Left ventricle myocardium superior (tissue), 1 donor: ENCODE measurements at regions not wholly inside any gene's neighbourhood (a gene's known extent, or its start where the extent isn't known, plus 50 kb on each side); places are given as distances from the start of the nearest gene placed in this dataset.

Experiments used
- ATAC-seq: fragments of 200-7000 bp; cut with Tn5 transposase; one replicate; pipeline ENCODE4 v1.9.1; 2020; ENCODE audit warnings: mild to moderate bottlenecking, moderate library complexity
- DNase-seq: peaks from one replicate; pipeline ENCODE4 v3.0.0-alpha.2; 2020
- intact Hi-C: fragments of 100-400 bp; cut with micrococcal nuclease; formaldehyde crosslinking; loops from one replicate; pipeline ENCODE4 v1.11.0; 2022
- donor health status: DM: no; HTN: yes; CAD: no; lungs with severe emphysema.

DNA sequence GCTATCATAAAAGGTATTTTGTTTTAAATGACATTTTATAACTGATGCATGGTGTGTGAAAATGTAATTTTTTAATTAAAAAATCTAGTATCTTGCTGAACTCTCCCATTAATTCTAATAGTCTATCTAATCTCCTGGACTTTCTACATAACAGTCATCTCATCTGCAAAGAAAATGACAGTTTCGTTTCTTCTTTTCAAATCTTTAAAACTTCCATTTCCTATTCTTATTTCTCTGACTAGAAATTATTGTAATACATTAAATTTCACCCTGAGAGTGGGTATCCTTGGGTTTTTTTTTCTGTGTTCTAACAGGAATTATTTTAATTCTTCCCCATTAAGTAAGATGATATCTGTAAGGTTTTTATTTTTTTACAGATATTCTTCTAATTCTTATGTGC lies 120.1 kb downstream of the KCNF1 start:
- DNase-seq (no peak), ATAC-seq (no peak)
- intact Hi-C loops, result no loop called here

DNA sequence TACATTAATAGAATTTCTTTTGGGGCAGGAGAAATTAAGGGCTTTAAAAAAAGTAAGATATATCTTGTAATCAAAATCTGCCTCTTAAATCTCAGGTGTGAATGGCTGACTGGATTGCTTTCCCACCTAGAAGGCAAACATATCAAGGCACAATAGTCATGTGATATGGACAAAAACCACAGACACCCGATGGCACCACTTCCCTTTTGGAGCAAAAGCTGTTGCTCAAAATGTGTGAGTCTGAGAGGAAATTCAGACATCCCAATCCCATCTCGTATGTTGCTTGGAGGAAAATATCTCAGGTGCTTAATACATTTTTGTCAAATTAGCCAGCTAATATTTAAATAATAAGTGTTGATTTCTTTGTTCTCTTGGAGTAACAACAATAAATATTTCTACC lies 120.7 kb downstream of the KCNF1 start:
- intact Hi-C loops, result no loop called here
- ATAC-seq, result no peak
- DNase-seq, result no peak

DNA sequence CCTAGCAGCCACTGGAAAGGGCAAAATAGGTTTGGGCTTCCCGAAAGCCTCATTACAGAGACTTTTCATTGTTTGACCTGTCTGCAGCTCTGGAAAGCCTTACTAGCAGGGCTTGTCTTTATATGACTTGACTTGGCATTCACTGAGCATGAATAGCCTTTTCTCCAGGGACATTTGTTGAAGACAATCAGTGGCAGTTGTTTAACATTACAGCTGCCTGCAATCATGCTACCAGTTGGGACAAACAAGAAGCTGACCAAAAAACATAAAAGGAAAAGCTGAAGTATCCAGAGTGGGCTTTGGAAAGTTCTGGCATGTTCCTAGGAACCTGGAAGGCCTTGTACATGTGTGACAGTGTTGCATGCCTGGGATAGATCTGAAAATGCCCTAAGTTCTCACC lies 121.4 kb downstream of the KCNF1 start:
- no peak for DNase-seq
- intact Hi-C loops, result no loop called here
- ATAC-seq, result no peak

DNA sequence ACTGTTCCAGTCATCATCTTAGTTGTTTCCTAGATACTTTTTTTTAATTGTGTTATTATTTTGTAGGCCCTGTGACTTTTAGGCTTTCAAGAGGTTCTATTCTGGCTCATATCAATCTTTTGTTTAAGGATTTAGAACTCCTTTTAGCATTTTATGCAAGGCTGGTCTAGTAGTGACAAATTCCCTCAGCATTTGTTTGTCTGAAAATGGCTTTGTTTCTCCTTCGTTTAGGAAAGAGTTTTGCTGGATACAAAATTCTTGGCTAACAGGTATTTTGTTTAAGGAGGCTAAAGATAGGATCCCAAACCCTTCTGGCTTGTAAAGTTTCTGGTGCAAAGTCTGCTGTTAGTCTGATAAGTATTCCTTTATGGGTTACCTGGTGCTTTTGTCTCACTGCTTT lies 116.6 kb upstream of the SLC66A3 start:
- no peak for ATAC-seq
- no peak for DNase-seq
- intact Hi-C loops, result no loop called here

DNA sequence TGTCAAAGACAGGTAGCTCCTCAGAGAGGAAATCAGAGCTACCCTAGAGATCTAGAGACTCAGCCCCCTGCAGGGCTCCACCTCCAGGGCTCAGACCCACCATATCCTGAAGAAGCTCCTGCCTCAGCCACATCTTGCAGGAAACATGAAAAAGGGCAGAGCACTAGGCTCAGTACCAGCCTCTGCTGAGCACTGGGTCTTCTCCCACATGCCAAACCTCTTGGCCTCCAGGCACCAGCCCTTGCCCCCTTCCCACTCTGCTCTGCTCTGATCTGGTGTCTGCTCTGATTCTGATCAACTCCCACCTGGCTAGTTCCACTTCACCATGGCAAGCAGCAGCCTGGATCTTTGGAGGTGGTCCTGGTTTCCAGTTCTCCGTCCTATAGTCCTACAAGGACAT lies 114.3 kb upstream of the SLC66A3 start:
- DNase-seq (no peak), ATAC-seq (no peak)
- intact Hi-C loops, result no loop called here

DNA sequence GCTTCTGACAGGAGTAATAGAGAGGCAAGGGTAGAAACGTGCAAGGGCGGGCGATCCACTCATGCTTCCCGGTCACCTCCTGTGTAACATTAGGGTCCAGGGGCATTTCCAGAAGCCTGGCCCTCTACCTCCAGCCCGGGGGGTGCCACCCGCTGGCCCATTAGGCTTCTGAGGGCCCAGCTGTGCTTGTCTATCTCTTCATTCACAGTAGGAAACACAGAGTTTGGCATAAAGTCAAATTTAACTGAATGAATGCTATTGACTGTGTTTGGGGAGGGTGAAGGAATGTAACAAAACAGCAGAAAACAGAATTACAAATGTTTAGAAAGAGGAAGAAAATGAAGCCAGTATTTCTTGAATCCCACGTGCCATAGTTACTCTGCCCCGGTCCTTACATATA lies 112.4 kb upstream of the SLC66A3 start:
- DNase-seq (no peak), ATAC-seq (no peak)
- intact Hi-C loops, result no loop called here

DNA sequence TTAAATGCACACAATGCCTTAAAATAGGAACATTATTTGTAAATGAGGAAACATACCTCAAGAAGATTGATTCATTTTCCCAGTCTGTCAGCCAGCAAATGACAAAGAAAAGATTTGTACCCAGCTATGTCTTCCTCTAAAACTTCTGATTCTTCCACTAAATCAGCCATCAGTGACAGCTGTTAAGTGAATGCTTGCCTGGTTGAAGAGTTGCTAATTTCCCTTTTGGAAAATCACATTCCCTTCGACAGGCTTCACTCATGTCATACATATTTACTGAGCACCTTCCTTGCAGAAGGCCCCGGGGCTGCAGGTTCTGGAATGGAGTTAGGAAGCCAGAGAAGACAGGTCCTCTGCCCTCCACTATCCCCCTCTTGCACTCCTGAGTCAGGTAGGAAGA lies 112.0 kb upstream of the SLC66A3 start:
- no peak for ATAC-seq
- DNase-seq, result no peak
- intact Hi-C loops, result no loop called here

DNA sequence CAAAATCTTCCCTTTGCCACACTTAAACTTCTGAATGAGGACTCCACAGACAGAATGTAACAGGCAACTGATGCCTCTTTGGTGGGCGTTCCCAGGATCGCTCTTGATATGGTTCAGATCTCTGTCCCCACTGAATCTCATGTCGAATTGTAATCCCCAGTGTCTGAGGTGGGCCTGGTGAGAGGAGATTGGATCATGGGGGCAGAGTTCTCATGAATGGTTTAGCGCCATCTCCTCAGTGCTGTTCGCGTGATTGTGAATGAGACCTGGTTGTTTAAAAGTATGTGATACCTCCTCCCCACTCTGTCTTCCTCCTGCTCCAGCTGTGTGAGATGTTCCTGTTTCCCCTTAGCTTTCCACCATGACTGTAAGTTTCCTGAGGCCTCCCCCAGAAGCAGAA lies 111.1 kb upstream of the SLC66A3 start:
- ATAC-seq, result no peak
- no peak for DNase-seq
- intact Hi-C loops, result no loop called here

DNA sequence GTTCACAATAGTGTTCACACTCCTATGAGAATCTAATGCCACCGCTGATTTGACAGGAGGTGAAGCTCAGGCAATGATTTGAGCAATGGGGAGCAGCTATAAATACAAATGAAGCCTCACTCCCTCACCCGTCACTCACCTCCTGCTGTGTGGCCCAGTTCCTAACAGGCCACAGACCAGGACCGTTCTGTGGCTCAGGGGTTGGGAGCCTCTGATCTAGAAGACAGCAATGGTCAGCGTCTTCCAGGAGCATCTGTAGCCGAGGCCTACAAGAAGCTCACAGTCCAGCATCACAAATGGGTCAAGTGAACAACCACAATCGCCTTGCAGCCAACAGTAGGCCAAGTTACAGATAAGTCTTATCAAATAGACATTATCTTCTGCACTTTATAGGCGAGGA lies 110.0 kb upstream of the SLC66A3 start:
- ATAC-seq, result no peak
- intact Hi-C loops, result no loop called here
- no peak for DNase-seq

DNA sequence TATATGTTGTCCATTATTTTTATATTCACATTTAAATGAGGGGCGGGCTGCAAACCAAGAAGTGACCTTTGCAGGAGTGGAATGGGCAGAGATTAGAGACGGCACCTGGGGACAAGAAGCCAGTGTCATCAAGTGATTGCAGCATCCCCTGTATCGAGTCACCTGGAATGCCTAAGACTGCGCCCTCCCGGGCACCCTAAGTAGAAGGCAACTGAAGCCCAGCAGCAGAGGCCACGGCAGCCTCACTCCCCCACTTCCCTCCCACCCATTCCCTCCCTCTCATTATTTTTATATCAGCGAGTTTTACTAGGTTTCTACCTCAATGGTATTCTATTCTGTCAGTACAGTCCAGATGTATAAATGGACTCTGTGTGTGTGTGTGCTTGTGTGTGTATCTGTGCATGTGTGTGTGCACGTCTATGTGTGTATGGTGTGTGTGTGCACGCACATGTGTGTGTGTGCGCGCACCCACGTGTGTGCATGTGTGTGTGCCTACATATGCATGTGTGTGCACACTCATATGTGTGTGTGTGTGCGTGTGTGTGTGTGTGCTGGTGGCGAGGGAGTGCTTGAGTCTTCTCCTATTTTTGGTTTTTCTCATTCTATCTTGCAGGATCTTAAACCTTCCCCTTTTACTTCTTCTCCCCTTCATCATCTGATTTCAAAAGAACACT lies 106.8 kb upstream of the SLC66A3 start:
- ATAC-seq, result no peak
- DNase-seq, result no peak
- intact Hi-C loops, result no loop called here

DNA sequence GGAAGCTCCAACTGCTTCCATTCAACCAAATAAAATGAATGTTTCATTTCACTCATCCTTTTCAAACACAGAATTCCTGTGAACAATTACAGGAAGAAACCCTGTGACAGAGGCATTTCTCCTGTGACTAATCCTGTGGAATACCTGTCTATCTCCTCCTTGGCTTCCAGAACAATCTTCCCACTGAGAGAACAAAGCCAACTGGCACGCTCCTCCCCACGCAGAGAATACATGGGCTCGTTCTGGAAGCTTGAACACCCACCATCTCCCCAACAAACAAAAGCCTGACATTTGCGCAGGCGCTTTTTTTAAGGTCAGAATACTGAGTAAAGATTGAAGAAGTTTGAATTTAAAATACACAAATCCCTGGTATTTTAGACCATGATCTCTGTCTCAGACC lies 104.7 kb upstream of the SLC66A3 start:
- no peak for DNase-seq
- ATAC-seq, result no peak
- intact Hi-C loops, result no loop called here

DNA sequence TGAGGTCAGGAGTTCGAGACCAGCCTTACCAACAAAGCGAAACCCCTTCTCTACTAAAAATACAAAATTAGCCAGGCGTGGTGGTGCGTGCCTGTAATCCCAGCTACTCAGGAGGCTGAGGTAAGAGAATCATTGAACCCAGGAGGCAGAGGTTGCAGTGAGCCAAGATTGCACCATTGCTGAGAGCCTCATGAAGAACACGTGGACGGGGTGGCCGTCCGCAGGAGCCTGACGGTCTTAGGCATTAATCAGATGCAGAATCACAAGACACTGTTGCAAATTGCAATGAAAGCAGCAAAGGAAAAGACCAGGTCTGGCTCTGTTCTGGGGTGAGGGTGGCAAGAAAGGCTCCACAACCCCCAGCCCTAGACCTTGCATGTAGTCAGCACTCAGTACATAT lies 104.0 kb upstream of the SLC66A3 start:
- ATAC-seq (no peak), DNase-seq (no peak)
- intact Hi-C loops, result no loop called here

DNA sequence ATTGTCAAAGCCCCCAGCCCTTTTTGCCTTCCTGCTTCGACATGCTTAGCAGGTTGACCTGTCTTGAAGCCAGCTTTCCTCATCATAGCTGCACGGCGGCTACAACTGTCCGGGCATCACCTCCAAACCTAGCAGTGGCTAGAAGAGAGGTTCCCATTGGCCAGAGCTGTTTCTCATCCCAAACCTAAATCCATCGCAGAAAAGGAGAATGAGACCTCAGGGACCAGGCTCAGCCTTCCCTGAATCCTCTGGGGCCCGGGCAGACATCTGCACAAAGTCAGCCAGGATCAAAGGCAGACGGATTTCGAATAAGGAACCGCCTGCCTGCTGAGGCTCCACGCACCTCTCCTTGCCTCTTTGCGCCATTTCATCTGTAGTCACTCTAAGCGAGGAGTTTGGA lies 101.7 kb upstream of the SLC66A3 start:
- ATAC-seq, result no peak
- no peak for DNase-seq
- intact Hi-C loops, result no loop called here

DNA sequence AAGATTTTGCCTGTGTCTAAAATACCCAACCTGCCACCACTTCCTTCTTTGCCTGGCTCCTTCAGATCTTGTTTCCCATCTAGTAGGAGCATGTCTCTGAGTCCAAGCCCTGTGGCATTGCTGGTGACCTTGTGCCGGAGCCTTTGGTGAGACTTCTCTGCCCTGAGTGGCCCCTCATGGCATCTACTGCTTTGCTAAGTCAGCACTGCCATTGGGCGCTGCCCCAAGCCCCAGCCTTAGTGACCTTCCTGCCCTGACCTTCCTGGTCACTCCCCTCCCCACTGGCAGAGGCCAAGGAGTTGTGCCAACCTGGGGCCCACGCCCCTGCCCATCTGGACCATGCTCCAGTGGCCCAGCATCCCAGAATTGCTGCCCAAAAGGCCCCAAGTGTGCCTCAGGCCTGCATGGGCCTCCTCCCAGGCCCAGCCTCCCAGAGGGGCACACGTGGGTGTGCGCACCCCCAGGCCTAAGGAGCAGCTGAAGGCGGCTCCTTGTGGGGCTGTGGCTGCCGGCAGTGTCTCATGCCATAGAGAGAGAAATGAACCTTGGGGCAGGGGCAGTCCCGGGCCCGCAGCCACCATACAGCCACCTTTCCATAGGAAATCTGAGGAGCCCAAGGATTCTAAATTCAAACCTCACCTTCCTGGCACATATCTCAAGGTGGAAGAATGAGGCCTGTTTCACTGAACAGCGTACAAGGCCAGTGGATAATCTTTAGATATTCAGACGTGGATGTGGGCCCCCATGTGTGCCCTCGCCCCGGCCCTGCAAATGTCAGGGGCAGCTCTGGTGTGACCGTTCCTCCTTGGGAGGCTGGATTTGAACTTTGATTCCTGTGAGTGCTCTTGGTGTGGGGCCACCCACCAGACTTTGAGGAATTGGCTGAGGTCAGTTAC lies 100.2 kb upstream of the SLC66A3 start:
- ATAC-seq (no peak), DNase-seq (no peak)
- intact Hi-C loops, result no loop called here

DNA sequence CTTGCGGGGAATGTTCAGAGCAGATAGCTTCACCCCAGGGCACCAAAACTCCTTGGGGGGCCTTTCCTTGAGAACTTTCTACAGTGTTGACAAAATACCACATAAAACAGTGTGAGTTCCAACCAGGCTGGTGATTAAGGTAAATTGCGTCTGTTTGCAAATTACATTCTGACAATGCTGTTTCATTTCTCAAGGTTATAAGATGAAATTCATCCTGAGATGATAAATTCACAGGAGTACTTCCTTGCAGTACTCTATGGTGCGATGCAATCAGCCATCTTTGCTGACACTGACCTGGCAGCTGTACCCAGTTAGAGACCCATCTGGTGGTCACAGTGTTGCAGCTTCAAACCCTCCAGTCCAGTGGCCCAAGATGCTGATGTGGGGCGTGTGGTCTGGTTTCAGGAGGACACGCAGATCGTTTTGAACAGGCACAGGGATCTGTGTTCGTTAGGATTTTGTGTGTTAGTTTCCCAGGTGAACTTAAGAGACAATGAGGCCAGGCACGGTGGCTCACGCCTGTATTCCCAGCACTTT lies 99.5 kb upstream of the SLC66A3 start:
- no peak for DNase-seq
- no peak for ATAC-seq
- intact Hi-C loops, result no loop called here

DNA sequence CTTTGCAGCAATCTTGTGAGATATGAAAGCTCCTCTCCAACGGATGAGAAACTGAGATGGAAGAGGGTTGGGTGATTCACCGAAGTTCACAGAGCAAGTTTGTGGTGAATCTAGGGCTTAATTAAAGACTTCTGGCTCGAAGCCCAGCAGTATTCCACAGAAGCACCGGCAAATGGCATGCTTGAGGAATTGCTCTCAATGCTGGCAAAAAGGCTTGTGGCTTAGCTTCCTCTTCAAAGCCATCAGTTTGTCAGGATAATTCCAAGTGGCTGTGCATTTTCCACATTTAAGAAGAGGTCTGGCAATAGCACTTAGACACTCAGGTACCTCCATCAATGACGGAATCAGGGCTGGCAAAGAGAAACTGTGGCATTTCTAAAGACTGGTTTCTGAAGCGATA lies 98.7 kb upstream of the SLC66A3 start:
- ATAC-seq, result no peak
- intact Hi-C loops, result no loop called here
- DNase-seq, result no peak

DNA sequence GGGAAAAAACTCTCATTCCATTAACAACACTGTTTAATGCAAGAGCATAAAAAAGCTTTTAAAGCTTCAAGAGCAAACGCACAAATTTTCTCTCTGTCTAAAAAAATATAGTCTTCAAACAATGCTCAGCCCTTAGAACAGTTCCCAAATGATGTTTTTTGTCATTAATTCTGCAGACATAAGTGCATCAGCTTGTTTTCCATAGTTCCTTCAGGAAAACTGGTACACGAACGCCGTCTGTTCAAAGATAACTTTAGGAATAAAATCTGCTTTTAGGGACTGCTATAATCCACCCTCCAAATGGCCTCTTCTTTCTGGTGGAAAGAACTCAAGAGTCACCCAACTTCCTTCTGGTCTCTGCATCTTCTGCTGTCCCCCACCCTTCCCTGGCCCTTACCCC lies 98.2 kb upstream of the SLC66A3 start:
- no peak for ATAC-seq

DNA sequence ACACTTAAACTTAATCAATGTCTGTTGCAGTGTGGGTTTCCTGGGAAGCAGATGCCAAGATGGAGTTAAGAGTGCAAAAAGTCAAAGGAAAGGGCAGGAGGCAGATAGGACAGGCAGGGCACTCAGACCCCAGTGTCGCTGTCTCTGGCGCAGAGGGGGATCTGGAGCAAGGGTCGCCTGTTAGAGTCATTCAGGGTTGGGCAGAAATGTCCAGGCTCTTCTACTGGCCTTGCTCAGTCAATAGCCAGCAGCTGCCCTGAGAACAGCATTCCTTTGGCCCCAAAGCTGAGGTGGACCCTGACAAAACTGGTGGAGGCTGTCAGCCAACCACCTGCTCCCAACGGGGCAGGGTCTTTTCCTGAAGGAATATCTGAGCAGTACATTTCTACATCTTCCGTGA lies 97.1 kb upstream of the SLC66A3 start:
- no peak for DNase-seq
- intact Hi-C loops, result no loop called here
- ATAC-seq, result no peak

More for the DNA sequence above, 98.2 kb upstream of the SLC66A3 start:
- intact Hi-C loops, result no loop called here
- DNase-seq, result no peak

DNA sequence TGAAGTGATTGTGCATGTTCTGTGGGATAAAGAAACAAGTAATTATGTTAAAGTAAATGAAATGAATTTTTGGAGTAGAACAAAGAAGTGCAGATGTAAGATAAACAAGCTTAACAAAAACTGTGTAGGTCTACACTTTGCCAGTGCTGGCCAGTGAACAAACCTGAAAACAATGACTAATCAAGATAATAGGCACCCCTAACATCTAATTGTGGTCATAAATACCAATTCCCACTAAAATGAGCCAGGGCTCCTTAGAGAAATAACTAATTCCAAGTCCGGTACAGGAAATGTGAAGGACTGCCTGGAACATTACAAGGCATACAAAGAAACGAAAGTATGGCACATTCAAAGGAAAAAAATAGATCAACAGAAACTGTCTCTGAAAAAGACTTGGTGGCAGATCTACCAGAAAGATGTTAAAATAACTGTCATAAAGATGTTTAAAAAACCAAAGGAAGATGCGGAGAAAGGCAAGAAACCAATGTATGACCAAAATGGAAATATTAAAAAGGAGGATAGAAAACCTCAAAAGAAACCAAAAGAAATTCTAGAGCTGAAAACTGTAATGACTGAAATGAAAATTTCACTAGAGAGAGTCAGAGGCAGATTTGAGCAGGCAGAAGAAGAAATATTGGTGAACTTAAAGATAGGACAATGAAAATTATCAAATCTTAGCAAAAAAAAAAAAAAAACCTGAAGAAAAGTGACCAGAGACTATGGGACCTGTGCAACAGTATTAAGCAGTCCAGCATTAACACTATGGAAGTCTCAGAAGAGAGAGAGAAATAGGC lies 94.7 kb upstream of the SLC66A3 start:
- DNase-seq, result no peak
- intact Hi-C loops, result no loop called here

More for the DNA sequence above, 94.7 kb upstream of the SLC66A3 start:
- no peak for ATAC-seq
